ENCODE measurements at regions not wholly inside any gene's neighbourhood (a gene's known extent, or its start where the extent isn't known, plus 50 kb on each side); places are given as distances from the start of the nearest gene placed in this dataset.

DNA sequence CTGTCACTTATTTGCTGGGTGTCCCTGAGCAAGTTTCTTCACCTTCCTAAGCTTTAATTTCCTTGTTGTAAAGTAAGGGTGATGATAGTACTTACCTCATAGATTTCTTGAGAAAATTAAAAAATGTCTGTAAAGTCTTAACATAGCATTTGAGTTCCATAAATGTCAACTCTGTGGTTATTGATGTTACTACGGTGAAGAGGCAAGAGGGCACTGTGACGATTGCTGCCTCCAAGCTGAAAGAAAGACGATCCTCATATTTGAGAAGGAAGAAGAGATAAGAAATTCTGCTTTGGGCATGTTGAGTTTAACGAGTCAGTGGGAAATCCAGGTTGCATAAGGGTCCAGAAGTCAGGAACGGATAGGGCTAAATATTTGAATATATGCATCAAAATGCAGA lies 240.8 kb upstream of the ZPLD1 start:
- DNase-seq = no peak

GRCh38 chr3:102194760-102195159 lies 240.1 kb upstream of the ZPLD1 start:
- DNase-seq = no peak

DNA sequence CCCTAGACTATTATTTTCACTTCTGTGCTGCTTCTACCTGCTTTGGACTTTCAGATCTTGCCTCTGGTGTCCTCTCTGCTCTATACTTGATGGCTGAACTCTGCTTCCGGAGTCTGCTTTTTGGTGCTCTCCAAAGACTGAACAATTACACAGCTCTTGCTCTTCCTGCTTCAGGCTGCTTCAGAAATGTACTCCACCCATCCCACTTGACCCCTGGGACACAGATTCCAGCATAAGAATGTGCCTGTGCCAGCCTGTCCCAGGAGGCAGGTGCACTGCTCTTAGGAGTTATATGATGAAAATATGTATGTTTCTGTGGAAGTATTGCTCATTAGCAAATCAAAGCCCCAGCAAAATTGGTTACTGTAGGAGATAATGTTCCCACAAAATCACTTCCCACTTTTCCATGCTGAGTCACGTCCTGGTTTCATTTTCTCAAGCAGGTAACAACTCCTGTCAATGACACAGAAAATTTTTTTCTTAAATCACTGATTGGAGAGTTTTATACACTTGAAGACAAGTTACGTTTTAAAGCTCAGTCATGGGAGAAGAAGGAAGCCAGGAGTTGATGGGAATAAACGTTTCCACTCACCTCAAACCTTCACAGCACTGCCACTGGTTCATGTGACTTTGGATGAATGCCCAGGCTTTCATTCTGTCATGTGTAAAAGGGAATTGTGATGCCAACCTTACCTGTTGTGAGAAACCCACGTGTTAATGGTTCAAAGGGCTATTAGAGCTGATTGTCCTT lies 239.4 kb upstream of the ZPLD1 start:
- DNase-seq = no peak

GRCh38 chr3:102200126-102200525 lies 234.7 kb upstream of the ZPLD1 start:
- no peak for DNase-seq

DNA sequence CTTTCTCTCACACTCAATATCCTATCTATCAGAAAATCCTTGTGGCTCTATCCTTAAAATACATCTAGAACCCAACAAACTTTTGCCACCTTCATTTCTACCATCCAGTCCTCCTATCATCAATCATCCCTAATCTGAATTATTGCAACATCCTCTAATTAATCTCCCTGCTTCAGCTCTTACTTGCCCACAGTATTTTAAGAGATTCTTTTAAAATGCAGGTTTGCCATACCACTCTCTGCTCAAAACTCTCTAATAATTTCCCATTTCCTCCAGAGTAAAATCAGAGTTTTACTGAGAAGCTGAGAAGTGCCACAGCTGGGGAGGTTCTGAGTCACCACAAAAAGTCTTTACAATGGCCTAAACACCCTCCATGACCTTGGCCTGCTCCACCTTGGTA lies 234.3 kb upstream of the ZPLD1 start:
- DNase-seq = no peak

GRCh38 chr3:102205647-102206046 lies 229.2 kb upstream of the ZPLD1 start:
- no peak for DNase-seq

GRCh38 chr3:102206511-102207031 lies 228.2 kb upstream of the ZPLD1 start:
- no peak for DNase-seq

GRCh38 chr3:102207151-102207571 lies 227.7 kb upstream of the ZPLD1 start:
- DNase-seq = no peak

DNA sequence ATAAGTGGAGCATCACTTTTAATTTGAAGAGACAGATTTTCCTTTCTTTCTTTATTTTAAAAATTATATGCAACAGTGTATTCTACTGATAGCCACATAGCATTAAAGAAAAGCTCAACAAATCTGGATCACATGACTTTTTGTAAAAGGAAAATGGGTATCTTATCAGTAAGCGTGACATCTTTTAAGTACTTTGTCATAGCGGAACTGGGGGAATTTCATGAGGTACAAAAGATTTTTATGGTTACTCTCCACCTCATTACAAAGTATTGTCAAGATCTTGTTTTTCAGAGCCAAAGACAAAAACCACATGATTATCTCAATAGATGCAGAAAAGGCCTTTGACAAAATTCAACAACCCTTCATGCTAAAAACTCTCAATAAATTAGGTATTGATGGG lies 219.6 kb upstream of the ZPLD1 start:
- no peak for DNase-seq

DNA sequence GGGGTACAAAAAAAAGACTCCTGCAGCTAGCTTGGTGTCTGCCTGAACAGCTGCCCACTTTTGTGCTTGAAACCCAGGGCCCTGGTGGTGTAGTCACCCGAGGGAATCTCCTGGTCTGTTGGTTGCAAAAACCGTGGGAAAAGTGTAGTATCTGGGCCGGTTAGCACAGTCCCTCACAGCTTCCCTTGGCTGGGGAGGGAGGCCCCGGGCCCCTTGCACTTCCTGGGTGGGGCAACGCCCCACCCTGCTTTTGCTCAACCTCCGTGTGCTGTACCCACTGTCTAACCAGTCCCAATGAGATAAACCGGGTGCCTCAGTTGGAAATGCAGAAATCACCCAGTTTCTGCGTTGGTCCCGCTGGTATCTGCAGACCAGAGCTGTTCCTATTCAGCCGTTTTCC lies 211.7 kb upstream of the ZPLD1 start:
- DNase-seq = peak; percentile 38

- DNase-seq = no peak
Measured at GRCh38 chr3:102224171-102224570, 210.6 kb upstream of the ZPLD1 start.

DNA sequence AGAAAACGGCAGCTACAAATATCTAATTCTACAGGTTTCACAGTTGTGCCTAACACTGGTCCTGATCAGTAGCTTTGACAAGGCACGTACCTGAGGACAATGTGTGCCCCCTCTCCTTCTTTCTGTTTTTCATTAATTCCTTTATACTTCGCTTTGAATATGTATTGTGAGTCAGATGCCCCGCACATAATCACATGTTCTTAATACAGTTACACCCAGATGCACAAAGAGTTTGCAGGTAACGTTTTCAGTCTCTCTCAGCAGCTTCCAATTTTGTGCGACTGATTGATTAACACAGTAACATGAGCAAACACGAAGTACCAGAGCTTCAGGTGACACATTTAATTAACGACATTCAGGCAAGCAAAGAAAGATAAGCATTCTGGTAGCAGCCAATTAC lies 209.8 kb upstream of the ZPLD1 start:
- DNase-seq = no peak

- no peak for DNase-seq
Measured at GRCh38 chr3:102225407-102226132, 209.2 kb upstream of the ZPLD1 start.

GRCh38 chr3:102226463-102226862 lies 208.4 kb upstream of the ZPLD1 start:
- no peak for DNase-seq

DNA sequence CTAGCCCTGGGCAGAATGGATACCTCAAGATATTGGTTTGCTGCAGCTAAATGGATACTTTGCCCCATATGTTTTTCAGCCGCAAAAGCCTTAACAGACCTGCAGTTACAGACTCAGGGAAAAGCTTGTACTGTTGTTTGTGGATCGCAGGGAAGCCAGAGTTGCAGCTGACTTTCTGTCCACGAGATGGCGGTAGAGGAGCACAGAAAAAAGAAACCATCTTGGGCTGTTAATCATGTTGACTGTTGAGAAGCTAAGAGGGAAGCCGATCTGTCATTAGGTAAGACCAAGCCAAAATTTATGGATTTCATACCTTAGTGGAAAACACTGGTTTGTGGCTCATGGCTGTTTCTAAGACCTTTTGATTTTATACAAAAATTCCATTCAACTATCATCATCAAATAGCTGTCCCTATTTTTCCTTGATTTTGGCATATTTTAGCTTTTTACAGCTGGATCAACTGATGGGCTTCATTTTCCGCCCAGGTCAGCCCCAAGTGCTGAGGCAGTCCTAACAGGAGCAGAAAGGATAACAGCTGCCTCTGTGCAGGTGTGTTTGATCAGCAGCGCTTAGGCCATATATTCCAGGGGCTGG lies 205.7 kb upstream of the ZPLD1 start:
- DNase-seq = peak; percentile 71

DNA sequence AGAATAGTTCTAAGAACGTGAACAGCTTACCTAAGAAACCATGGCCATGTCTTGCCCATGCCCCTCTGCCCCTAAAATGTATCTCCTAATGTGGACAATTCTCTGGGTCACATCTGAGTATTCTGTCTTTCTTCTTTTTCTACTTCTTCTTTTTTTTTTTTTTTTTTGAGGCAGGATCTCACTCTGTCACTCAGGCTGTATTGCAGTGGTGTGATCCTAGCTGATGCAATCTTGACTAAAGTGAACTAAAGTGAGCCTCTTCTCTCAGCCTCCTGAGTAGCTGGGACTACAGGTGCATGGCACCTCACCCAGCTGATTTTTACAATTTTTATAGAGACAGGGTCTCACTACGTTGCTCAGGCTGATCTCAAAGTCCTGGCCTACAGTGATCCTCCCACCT lies 204.8 kb upstream of the ZPLD1 start:
- DNase-seq = no peak

- DNase-seq = no peak
Measured at GRCh38 chr3:102233881-102234280, 200.9 kb upstream of the ZPLD1 start.

DNA sequence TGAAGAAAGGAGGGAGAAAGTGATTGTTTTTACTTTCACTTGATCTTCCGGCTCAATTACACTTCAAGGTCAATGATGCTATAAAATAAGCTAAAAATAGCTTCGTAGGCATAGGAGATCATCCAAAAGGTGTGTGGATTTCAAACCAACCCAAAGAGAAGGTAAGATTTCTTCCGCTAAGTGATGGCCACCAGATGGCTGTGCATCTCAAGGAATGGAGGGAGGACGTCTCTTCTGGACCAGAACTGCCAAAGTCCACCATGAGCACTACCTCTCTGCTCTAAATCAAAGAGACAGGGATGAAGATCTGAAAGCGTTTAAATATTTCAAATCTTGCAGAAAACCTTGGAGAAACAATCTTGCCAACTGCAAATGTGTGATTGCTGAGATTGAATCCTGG lies 199.1 kb upstream of the ZPLD1 start:
- DNase-seq = no peak

GRCh38 chr3:102237181-102237580 lies 197.6 kb upstream of the ZPLD1 start:
- DNase-seq = no peak

GRCh38 chr3:102237838-102238237 lies 197.0 kb upstream of the ZPLD1 start:
- no peak for DNase-seq

- no peak for DNase-seq
Measured at GRCh38 chr3:102238362-102238761, 196.5 kb upstream of the ZPLD1 start.

DNA sequence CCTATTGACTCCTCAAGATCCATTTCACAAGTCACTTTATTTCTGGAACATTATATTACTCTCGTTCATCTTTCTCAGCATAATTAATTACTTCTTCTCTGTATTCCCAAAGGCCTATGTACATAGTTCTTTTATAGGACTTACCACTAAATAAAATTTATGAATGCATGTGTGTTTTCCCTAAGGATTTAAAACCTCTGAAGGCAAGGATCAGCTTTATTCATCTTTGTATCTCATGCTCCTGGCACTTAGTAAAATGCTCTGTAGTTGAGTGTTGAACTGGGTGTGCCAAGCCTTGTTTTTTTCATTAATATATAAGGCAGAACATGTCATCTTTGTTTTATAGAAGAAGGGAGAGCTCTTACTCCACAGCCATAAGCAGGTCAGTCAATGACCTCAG lies 194.1 kb upstream of the ZPLD1 start:
- no peak for DNase-seq

- no peak for DNase-seq
Measured at GRCh38 chr3:102248981-102249705, 185.7 kb upstream of the ZPLD1 start.

Data from CD4-positive, alpha-beta T cell treated with Interleukin-15 for 1 hour (primary cell).